Stimulated activated memory B cell treated with anti-CD40 and anti-IgM and Interleukin-4, amounts not matched to agents 10 μg/mL and 1 μg/mL and 100 μg/mL, for 72 hours (primary cell): ENCODE measurements at regions not wholly inside any gene's neighbourhood (a gene's known extent, or its start where the extent isn't known, plus 50 kb on each side); places are given as distances from the start of the nearest gene placed in this dataset.
"Not testable (repeated sequence)": the region's sequence is repeated elsewhere in the genome, so short reads cannot be mapped to it uniquely, and the experiment has no call there.

Experiments
- ATAC-seq: fragments of 150-1000 bp; cut with Tn5 transposase; 2 replicates; pipeline ENCODE4 v1.10.0; 2021
- H3K27ac Mint-ChIP-seq: one replicate; pipeline ENCODE4 v1.8.0; 2022; ENCODE audit warnings: mild to moderate bottlenecking, mixed read lengths
- H3K27me3 Mint-ChIP-seq: one replicate; pipeline ENCODE4 v1.8.0; 2022; ENCODE audit warnings: mixed read lengths
- H3K36me3 Mint-ChIP-seq: one replicate; pipeline ENCODE4 v1.8.0; 2022; ENCODE audit warnings: mixed read lengths
- H3K4me1 Mint-ChIP-seq: one replicate; pipeline ENCODE4 v1.8.0; 2022; ENCODE audit warnings: mixed read lengths
- H3K4me3 Mint-ChIP-seq: one replicate; pipeline ENCODE4 v1.8.0; 2022; ENCODE audit warnings: mild to moderate bottlenecking, moderate library complexity, mixed read lengths
- H3K9me3 Mint-ChIP-seq: one replicate; pipeline ENCODE4 v1.8.0; 2022; ENCODE audit warnings: mixed read lengths

DNA sequence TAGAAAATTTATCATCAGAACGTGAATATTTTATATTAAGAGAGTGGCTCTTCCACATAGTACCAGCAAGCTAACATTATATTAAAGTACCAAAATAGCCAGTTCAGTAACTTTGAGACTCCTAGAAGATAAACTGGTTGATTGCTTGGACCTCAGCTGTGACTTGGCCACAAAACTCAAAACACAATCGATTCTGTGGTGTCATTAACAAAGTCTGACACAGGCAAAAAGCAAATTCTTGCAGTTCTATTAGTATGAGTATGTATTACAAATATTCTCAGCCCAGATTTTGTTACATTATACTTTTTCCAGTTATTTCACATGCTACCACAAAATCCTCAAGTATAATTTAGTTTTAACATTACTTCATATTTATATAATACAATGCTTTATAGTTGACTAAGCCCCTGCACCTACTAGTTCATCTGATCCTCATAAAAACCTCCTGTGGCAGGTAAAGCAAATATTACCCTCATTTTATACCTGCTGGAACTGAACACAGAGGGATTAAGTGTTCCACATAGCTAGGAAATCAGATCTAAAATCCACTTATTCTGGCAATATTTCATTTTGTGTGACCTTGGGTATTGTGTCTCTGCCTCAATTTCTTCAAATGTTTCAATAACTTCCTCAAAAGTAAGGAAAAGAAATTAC lies 279.9 kb upstream of the MKLN1 start:
- peaks cover 57% of the 10 kb centered on the region for H3K36me3 Mint-ChIP-seq
- H3K27ac Mint-ChIP-seq, result peak overlapping the region; percentile 60
- no peak for ATAC-seq
- H3K4me3 Mint-ChIP-seq, result no peak overlapping the region
- H3K4me1 Mint-ChIP-seq, result peaks cover 57% of the 10 kb centered on the region
- H3K9me3 Mint-ChIP-seq, result peaks cover 6% of the 10 kb centered on the region
- no peaks in the 10 kb centered on the region for H3K27me3 Mint-ChIP-seq

DNA sequence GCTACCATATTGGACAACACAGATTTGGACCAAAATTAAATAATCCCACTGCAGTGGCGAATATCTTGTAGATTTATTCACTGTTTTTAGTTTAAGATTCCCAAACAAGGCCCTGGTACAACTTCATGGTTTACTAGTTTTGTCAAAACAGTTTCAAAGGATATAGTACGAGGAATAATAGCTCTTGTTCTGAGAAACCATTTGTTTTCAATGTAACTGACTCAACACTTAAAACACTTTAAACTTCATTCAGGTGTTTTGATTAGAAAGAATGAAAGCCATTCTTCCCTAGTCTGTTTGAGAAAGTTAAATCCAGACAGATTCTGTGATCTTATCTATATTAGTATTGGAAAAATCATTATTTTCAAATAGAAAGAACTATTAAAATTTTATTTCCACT lies 276.4 kb upstream of the MKLN1 start:
- Mint-ChIP-seq H3K4me1 (peaks cover 61% of the 10 kb centered on the region), H3K9me3 (peaks cover under 1% of the 10 kb centered on the region), H3K4me3 (no peak overlapping the region), H3K27me3 (no peaks in the 10 kb centered on the region), H3K27ac (no peak overlapping the region), H3K36me3 (peaks cover 51% of the 10 kb centered on the region)
- no peak for ATAC-seq

DNA sequence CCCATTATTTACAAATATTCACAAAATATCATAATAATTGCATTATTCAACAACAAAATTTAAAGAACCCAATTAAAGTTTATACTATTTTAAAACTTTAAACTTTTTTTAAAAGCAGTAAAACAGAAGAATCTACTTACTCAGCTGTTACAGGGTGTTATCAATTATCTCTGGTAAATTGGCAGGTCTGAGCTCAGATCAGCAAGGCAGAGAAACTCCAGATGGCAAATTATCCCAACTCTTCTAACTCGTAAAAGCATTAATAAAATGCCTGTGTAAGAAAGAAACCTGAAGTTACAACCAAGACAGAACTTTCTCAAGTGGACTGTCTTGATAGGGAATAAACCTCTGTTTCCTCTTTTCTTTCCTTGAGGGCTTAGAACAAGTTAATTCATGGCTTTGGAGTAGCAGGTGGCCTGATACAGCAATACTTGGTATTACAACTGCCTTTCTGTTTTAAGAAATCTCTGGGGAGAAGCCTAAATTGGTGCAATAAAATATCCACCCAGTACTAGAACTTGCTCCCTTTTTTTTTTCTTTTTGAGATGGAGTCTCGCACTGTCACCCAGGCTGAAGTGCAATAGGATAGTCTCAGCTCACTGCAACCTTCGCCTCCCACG lies 275.3 kb upstream of the MKLN1 start:
- Mint-ChIP-seq H3K36me3 (peaks cover 48% of the 10 kb centered on the region), H3K9me3 (no peaks in the 10 kb centered on the region), H3K27ac (no peak overlapping the region), H3K4me3 (no peak overlapping the region), H3K27me3 (no peaks in the 10 kb centered on the region), H3K4me1 (peaks cover 64% of the 10 kb centered on the region)
- ATAC-seq, result no peak

DNA sequence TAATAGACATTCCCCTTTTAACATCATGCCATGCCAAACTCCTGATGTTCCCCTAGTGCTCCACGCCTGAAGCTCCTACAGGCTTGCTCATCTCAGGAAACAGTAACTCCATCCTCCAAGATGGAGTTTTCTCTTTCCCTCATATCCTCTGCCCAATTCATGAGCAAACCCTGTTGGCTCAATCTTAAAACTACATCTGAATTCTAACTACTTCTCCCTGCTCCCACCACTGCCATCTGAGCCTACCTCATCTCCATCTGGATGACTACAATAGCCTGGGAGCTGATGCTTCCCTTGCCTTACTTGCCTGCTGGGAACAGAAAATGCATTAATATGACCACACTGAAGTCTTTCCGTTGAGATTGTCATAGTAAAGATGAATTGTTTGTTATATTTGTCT lies 271.7 kb upstream of the MKLN1 start:
- no peak for ATAC-seq
- Mint-ChIP-seq H3K27me3 (no peaks in the 10 kb centered on the region), H3K36me3 (peaks cover 39% of the 10 kb centered on the region), H3K27ac (peak overlapping the region; percentile 93), H3K4me3 (peak overlapping the region; percentile 27), H3K4me1 (peaks cover 53% of the 10 kb centered on the region), H3K9me3 (no peaks in the 10 kb centered on the region)

DNA sequence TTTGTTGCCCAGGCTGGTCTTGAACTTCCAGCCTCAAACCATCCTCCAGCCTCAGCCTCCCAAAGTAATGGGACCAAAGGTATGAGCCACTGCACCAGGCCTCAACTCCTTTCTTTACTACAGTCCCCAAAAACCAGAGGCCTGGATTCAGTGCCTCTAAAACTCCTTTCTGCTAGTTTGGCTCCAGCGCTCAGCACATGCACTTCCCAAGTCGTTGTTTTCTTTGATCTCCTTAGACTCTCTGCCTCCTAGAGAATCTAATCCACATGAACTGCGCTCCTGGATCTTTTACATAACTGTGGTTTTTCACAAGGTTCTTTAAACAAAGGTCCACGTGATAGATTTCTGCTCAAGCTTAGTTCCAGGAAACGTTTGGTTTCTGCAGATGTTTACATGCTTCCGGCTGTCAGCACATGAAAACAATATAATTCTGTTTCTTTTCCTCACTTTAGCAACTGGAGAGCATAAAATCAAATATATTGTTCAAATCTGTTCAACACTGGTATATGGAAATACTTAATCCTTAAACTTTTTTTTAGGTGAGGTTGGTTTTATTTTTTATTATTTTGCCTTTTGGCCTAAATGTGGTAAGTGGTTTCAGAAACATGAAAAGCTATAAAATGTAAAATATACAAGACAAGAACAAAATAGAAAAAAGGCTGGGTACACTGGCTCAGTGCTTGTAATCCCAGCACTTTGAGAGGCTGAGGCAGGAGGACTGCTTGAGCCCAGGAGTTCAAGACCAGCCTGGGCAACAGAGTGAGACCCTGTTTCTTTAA lies 270.5 kb upstream of the MKLN1 start:
- peak overlapping the region; percentile 56 for H3K4me3 Mint-ChIP-seq
- H3K36me3 Mint-ChIP-seq, result peaks cover 39% of the 10 kb centered on the region
- no peaks in the 10 kb centered on the region for H3K9me3 Mint-ChIP-seq
- ATAC-seq, result peak; percentile 62
- H3K27me3 Mint-ChIP-seq, result no peaks in the 10 kb centered on the region
- peaks cover 57% of the 10 kb centered on the region for H3K4me1 Mint-ChIP-seq
- peak overlapping the region; percentile 93 for H3K27ac Mint-ChIP-seq

DNA sequence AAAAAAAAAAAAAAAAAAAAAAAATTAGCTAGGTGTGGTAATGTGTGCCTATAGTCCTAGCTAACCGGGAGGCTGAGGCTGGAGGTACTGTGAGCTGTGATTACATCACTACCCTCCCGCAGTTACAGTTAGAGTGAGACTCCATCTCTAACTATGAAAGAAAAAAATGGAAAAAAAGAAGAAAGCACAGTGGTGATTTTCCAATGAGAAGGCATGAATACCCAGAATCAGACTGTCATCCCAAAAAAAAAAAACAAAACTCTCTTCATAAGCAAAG lies 269.9 kb upstream of the MKLN1 start:
- H3K9me3 Mint-ChIP-seq, result no peaks in the 10 kb centered on the region
- no peaks in the 10 kb centered on the region for H3K27me3 Mint-ChIP-seq
- H3K36me3 Mint-ChIP-seq, result peaks cover 39% of the 10 kb centered on the region
- peak overlapping the region; percentile 93 for H3K27ac Mint-ChIP-seq
- H3K4me1 Mint-ChIP-seq, result peaks cover 57% of the 10 kb centered on the region
- no peak overlapping the region for H3K4me3 Mint-ChIP-seq
- ATAC-seq, result peak; percentile 54

DNA sequence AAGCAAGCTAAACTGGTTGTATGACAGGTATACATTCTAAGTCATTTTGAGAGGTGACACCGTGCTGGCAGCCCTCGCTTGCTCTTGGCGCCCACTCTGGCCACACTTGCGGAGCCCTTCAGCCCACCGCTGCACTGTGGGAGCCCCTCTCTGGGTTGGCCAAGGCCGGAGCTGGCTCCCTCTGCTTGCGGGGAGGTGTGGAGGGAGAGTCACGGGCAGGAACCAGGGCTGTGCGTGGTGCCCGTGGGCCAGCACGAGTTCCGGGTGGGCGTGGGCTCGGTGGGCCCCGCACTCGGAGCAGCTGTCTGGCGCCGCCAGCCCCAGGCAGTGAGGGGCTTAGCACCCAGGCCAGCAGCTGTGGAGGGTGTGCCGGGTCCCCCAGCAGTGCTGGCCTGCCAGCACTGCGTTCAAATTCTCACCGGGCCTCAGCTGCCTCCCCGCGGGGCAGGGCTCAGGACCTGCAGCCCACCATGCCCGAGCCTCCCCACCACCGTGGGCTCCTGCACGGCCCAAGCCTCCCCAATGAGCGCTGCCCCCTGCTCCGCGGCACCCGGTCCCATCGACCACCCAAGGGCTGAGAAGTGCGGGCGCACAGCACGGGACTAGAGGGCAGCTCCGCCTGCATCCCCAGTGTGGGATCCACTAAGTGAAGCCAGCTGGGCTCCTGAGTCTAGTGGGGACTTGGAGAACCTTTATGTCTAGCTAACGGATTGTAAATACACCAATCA lies 269.0 kb upstream of the MKLN1 start:
- not testable (repeated sequence) for H3K9me3 Mint-ChIP-seq, ATAC-seq, H3K4me3 Mint-ChIP-seq, H3K27me3 Mint-ChIP-seq
- H3K36me3 Mint-ChIP-seq, result peaks cover 38% of the 10 kb centered on the region
- peak overlapping the region; percentile 93 for H3K27ac Mint-ChIP-seq
- peaks cover 64% of the 10 kb centered on the region for H3K4me1 Mint-ChIP-seq

DNA sequence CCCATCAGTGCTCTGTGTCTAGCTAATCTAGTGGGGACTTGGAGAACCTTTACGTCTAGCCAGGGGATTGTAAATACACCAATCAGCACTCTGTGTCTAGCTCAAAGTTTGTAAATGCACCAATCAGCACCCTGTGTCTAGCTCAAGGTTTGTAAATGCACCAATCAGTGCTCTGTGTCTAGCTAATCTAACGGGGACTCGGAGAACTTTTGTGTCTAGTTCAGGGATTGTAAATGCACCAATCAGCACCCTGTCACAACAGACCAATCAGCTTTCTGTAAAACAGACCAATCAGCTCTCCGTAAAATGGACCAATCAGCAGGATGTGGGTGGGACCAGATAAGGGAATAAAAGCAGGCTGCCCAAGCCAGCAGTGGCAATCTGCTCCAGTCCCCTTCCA lies 268.3 kb upstream of the MKLN1 start:
- H3K9me3 Mint-ChIP-seq, H3K4me3 Mint-ChIP-seq, ATAC-seq, H3K27ac Mint-ChIP-seq, H3K27me3 Mint-ChIP-seq: not testable (repeated sequence)
- H3K36me3 Mint-ChIP-seq, result peaks cover 32% of the 10 kb centered on the region
- H3K4me1 Mint-ChIP-seq, result peaks cover 65% of the 10 kb centered on the region

DNA sequence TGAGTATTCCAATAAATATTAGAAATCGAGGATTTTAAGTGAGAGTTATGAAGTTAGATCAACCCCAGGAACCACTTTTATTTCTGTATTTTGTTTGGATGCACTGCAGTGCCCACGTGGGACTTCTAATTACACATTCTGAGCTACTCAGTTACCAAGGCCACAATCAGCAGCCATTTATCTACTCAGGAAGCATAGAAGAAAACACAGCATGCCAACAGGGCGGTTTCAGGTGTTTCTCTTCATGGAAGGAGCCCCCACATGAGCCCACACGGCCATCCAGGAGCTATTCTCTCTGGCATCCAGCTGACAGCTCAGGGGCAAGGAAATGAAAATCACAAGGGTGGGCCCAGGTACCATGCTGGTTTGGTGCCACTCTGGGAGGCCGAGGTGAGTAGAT lies 266.5 kb upstream of the MKLN1 start:
- peaks cover 32% of the 10 kb centered on the region for H3K36me3 Mint-ChIP-seq
- no peaks in the 10 kb centered on the region for H3K9me3 Mint-ChIP-seq
- H3K4me3 Mint-ChIP-seq, result no peak overlapping the region
- no peak for ATAC-seq
- H3K4me1 Mint-ChIP-seq, result peaks cover 60% of the 10 kb centered on the region
- H3K27me3 Mint-ChIP-seq, result no peaks in the 10 kb centered on the region
- H3K27ac Mint-ChIP-seq, result no peak overlapping the region

DNA sequence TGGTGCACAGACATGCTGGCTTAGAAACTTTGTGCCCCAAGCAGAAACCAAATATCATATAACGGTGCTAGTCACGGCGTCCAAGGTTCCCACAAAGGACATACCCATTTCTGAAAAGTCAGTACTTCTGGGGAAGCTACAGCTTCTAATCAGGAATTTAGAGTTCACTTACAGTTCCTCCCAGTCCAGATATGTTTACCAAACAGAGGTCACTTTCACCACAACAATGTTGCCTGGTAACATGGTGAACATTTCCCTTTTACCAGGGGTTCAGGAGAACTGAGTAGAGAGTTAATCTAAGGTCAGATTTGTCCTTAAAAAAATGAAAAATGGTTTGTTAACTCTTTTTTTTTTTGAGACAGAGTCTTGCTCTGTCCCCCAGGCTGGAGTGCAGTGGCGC lies 265.9 kb upstream of the MKLN1 start:
- peaks cover 30% of the 10 kb centered on the region for H3K36me3 Mint-ChIP-seq
- H3K4me1 Mint-ChIP-seq, result peaks cover 60% of the 10 kb centered on the region
- no peak overlapping the region for H3K4me3 Mint-ChIP-seq
- H3K27ac Mint-ChIP-seq, result no peak overlapping the region
- H3K9me3 Mint-ChIP-seq, result no peaks in the 10 kb centered on the region
- no peak for ATAC-seq
- H3K27me3 Mint-ChIP-seq, result no peaks in the 10 kb centered on the region

DNA sequence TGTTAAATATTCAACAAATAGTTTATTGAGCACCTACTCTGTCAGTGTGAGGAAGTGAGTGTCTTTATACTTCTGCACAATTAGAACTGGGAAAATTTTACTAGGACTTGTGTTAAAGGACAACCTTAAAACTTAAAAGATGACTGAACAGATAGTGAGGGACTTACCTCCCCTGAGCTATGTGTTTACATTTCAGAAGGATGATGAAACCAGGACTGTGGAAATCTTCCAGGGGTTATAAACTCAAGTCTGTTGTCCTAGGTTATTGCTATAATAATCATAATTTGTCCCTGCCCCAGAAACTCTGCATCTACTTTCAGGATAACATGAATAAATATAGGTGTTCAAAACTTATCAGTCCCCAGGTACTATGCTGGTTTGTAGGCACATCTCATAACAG lies 261.0 kb upstream of the MKLN1 start:
- peaks cover 63% of the 10 kb centered on the region for H3K4me1 Mint-ChIP-seq
- H3K36me3 Mint-ChIP-seq, result peaks cover 23% of the 10 kb centered on the region
- no peak overlapping the region for H3K4me3 Mint-ChIP-seq
- no peak for ATAC-seq
- H3K9me3 Mint-ChIP-seq, result no peaks in the 10 kb centered on the region
- no peaks in the 10 kb centered on the region for H3K27me3 Mint-ChIP-seq
- H3K27ac Mint-ChIP-seq, result no peak overlapping the region

DNA sequence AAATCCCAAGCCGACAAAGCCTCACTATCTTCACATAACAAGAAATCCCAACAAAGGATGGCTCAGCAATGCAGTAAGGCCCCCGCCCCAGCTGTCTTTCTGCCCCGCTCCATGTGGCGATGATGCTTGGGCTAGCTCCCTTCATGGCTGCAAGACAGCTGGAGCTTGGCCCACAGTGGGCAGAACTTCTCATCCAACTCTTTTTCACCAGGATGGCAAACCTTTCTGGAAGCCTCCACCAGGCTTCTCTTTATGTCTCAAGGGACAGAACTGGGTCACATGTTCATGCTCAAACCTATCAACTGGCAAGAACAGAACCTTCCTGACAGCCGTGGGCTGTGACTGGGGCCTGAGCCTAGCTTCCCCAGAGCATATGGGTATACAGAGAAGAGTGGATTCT lies 260.5 kb upstream of the MKLN1 start:
- Mint-ChIP-seq H3K4me1 (peaks cover 67% of the 10 kb centered on the region), H3K9me3 (no peaks in the 10 kb centered on the region), H3K27me3 (no peaks in the 10 kb centered on the region), H3K4me3 (no peak overlapping the region), H3K36me3 (peaks cover 23% of the 10 kb centered on the region), H3K27ac (peak overlapping the region; percentile 76)
- no peak for ATAC-seq

DNA sequence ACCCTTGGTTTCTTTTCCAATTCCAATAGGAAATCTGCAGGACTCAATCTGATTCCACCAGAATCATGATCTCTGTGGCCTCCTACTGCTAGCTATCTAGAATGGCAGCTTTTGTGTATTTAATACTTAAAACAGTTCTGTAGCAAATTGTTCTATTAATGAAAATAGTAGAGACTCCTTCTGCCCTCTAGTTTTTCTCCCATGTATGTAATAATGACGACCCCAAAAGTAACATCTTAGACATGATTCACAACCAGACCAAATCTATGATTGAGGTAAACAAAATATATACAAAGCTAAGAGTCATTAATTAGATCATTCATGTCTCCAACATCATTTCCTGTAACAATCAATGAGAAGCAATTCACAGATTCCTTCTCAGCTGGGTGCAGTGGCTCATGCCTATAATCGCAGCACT lies 259.1 kb upstream of the MKLN1 start:
- no peak overlapping the region for H3K4me3 Mint-ChIP-seq
- H3K27me3 Mint-ChIP-seq, result no peaks in the 10 kb centered on the region
- no peaks in the 10 kb centered on the region for H3K9me3 Mint-ChIP-seq
- ATAC-seq, result no peak
- peak overlapping the region; percentile 76 for H3K27ac Mint-ChIP-seq
- H3K36me3 Mint-ChIP-seq, result peaks cover 26% of the 10 kb centered on the region
- H3K4me1 Mint-ChIP-seq, result peaks cover 67% of the 10 kb centered on the region

DNA sequence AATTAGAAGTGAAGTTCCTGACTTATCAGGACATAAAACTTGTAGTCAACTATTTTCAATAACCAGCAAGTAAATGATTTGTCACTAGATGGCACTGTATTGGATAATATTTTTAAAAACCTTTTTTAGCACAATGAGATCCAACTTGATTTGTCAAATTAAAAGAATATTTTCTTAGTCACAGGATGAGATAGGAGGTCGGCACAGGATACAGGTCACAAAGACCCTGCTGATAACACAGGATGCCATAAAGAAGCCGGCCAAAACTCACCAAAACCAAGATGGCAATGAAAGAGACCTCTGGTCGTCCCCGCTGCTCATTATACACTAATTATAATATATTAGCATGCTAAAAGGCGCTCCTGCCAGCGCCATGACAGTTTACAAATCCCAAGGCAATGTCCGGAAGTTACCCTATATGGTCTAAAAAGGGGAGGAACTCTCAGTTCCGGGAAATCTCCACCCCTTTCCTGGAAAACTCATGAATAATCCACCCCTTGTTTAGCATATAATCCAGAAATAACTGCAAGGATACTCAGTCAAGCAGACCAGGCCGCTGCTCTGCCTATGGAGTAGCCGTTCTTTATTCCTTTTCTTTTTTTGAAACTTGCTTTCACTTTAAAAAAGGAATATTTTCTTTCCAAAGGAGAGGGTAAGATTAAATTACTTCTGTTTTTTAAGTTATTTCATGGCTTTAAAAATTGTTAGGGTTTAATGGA lies 255.7 kb upstream of the MKLN1 start:
- H3K9me3 Mint-ChIP-seq, result no peaks in the 10 kb centered on the region
- no peak overlapping the region for H3K27ac Mint-ChIP-seq
- ATAC-seq, result no peak
- no peak overlapping the region for H3K4me3 Mint-ChIP-seq
- H3K36me3 Mint-ChIP-seq, result peaks cover 50% of the 10 kb centered on the region
- peaks cover 42% of the 10 kb centered on the region for H3K4me1 Mint-ChIP-seq
- no peaks in the 10 kb centered on the region for H3K27me3 Mint-ChIP-seq

DNA sequence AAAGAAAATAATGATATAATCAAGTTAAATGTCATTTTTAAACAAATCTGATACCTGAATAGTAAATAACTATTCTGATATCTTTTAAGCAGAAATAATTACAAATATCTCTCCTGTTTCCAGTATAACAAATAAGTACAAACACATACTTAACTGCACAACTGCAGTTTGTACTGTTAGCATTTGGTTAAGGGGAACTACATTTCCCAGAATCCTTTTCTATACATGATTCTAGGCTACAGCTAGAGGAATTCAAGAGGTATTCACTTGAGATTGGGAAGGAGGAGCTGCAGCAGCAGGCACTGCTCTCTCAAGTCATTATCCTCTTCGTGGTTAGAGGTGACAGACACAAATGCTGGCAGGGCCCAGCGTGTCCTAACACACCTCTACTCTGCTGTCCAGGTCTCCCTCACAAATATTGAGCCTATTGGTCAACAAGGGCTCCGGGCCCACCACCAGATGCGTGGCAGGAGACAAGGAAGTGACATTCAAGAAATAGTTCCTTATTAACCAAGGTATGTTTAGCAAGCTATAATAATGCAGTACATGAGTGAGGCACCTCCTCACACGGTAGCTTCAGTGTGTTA lies 255.1 kb upstream of the MKLN1 start:
- no peaks in the 10 kb centered on the region for H3K27me3 Mint-ChIP-seq
- peaks cover 43% of the 10 kb centered on the region for H3K36me3 Mint-ChIP-seq
- H3K4me3 Mint-ChIP-seq, result no peak overlapping the region
- ATAC-seq, result no peak
- peaks cover 36% of the 10 kb centered on the region for H3K4me1 Mint-ChIP-seq
- no peaks in the 10 kb centered on the region for H3K9me3 Mint-ChIP-seq
- H3K27ac Mint-ChIP-seq, result no peak overlapping the region
